ENCODE measurements at regions not wholly inside any gene's neighbourhood (a gene's known extent, or its start where the extent isn't known, plus 50 kb on each side); places are given as distances from the start of the nearest gene placed in this dataset.

DNA sequence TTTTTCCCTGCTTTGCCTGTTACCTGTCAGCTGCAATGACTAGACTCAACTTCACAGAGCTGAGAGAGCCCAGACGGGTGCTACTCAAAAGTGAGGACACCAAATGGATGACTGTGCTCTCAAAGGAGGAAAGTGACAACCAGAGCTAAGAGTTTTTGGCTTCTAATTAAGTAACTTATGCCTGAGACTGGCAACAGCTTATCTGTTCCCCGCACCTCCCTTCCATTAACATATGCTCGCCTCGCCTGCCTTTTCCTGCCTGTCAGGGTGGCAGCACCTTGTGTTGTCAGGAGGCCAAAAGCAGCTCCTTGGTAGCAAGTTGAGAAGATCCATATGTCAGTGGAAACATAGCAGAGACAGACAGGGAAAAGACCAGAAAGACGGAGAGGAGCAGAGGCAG, 573.9 kb upstream of the KIRREL3 start:
- H3K27me3 ChIP-seq (ENCODE audit: low read depth, low read length) = no peaks in the 10 kb centered on the region
- H3K27ac ChIP-seq (ENCODE audit: low read length) = no peak overlapping the region
- no peaks in the 10 kb centered on the region for H4K20me1 ChIP-seq (ENCODE audit: insufficient read depth, low read length)
- H3K9me3 ChIP-seq (ENCODE audit: insufficient read depth, low read length) = no peaks in the 10 kb centered on the region
- no peak overlapping the region for H3K4me2 ChIP-seq (ENCODE audit: low read length)
- no peak overlapping the region for H3K4me3 ChIP-seq (ENCODE audit: low read length)
- no peaks in the 10 kb centered on the region for H3K36me3 ChIP-seq (replicated peaks; ENCODE audit: low read depth, low read length)
- H3K9ac ChIP-seq (ENCODE audit: low read length) = no peak overlapping the region
- no peak overlapping the region for H2AFZ ChIP-seq (ENCODE audit: low read depth, low read length)
- TF ChIP-seq EZH2phosphoT487 (IDR thresholded peaks at IDR 0.05; ENCODE audit: low read depth) = no peak
- TF ChIP-seq, protein P1, sequence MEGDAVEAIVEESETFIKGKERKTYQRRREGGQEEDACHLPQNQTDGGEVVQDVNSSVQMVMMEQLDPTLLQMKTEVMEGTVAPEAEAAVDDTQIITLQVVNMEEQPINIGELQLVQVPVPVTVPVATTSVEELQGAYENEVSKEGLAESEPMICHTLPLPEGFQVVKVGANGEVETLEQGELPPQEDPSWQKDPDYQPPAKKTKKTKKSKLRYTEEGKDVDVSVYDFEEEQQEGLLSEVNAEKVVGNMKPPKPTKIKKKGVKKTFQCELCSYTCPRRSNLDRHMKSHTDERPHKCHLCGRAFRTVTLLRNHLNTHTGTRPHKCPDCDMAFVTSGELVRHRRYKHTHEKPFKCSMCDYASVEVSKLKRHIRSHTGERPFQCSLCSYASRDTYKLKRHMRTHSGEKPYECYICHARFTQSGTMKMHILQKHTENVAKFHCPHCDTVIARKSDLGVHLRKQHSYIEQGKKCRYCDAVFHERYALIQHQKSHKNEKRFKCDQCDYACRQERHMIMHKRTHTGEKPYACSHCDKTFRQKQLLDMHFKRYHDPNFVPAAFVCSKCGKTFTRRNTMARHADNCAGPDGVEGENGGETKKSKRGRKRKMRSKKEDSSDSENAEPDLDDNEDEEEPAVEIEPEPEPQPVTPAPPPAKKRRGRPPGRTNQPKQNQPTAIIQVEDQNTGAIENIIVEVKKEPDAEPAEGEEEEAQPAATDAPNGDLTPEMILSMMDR (IDR thresholded peaks at IDR 0.05; ENCODE audit: low read depth, low read length) = no peak
- H3K79me2 ChIP-seq (ENCODE audit: low read length) = no peaks in the 10 kb centered on the region
- no peaks in the 10 kb centered on the region for H3K4me1 ChIP-seq (ENCODE audit: low read length)

GRCh38 chr11:127568891-127569290, 568.3 kb upstream of the KIRREL3 start:
- Histone ChIP-seq H3K27me3 (ENCODE audit: low read depth, low read length) (no peaks in the 10 kb centered on the region), H3K9ac (ENCODE audit: low read length) (no peak overlapping the region), H2AFZ (ENCODE audit: low read depth, low read length) (no peak overlapping the region), H4K20me1 (ENCODE audit: insufficient read depth, low read length) (no peaks in the 10 kb centered on the region), H3K4me2 (ENCODE audit: low read length) (no peak overlapping the region), H3K27ac (ENCODE audit: low read length) (no peak overlapping the region), H3K36me3 (replicated peaks; ENCODE audit: low read depth, low read length) (no peaks in the 10 kb centered on the region), H3K9me3 (ENCODE audit: insufficient read depth, low read length) (no peaks in the 10 kb centered on the region), H3K4me1 (ENCODE audit: low read length) (no peaks in the 10 kb centered on the region), H3K79me2 (ENCODE audit: low read length) (no peaks in the 10 kb centered on the region), H3K4me3 (ENCODE audit: low read length) (no peak overlapping the region)
- no peak for TF ChIP-seq EZH2phosphoT487 (IDR thresholded peaks at IDR 0.05; ENCODE audit: low read depth)
- TF ChIP-seq, protein P1 (IDR thresholded peaks at IDR 0.05; ENCODE audit: low read depth, low read length) = no peak

DNA sequence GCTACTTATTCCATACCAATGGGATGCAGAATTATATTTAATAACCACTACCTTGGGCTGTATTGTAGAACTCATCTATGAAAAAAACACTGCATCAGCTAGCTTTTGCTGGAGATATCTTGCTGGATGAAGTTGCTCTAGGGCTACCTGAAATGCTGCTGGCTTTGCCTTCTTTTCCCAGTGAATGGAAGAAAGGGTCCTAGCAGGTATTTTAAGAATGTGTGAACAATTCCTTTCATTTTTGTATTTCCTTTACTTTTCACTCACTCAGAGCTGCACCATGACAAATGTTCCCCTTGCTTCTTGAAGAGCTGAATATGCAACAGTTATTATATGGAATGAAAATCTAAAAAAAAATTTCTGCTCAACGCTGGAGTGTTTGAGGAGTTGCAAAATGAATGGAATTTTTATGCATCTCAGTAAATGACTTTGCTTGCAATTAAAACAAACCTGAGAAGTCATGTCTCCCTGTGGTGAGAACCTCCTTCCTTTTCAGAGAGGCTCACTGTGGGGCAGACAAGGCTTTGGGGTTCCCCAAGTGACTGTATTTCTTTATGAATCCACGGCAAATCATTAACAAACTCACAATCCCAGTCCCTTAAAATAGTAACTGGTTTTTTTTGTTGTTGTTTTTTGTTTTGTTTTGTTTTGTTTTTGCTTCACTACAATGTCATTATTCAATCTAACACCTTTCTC, 566.8 kb upstream of the KIRREL3 start:
- Histone ChIP-seq H3K9ac (ENCODE audit: low read length) (no peak overlapping the region), H3K4me2 (ENCODE audit: low read length) (no peak overlapping the region), H3K79me2 (ENCODE audit: low read length) (no peaks in the 10 kb centered on the region), H3K27me3 (ENCODE audit: low read depth, low read length) (no peaks in the 10 kb centered on the region), H3K9me3 (ENCODE audit: insufficient read depth, low read length) (no peaks in the 10 kb centered on the region), H3K4me1 (ENCODE audit: low read length) (no peaks in the 10 kb centered on the region), H3K27ac (ENCODE audit: low read length) (no peak overlapping the region), H4K20me1 (ENCODE audit: insufficient read depth, low read length) (no peaks in the 10 kb centered on the region), H2AFZ (ENCODE audit: low read depth, low read length) (no peak overlapping the region), H3K4me3 (ENCODE audit: low read length) (no peak overlapping the region), H3K36me3 (replicated peaks; ENCODE audit: low read depth, low read length) (no peaks in the 10 kb centered on the region)
- no peak for TF ChIP-seq EZH2phosphoT487 (IDR thresholded peaks at IDR 0.05; ENCODE audit: low read depth)
- TF ChIP-seq, protein P1 (IDR thresholded peaks at IDR 0.05; ENCODE audit: low read depth, low read length) = no peak

- no peak overlapping the region for H3K4me3 ChIP-seq (ENCODE audit: low read length)
- no peak overlapping the region for H2AFZ ChIP-seq (ENCODE audit: low read depth, low read length)
- no peak for TF ChIP-seq EZH2phosphoT487 (IDR thresholded peaks at IDR 0.05; ENCODE audit: low read depth)
- TF ChIP-seq, protein P1 (IDR thresholded peaks at IDR 0.05; ENCODE audit: low read depth, low read length) = no peak
- no peaks in the 10 kb centered on the region for H4K20me1 ChIP-seq (ENCODE audit: insufficient read depth, low read length)
- H3K27ac ChIP-seq (ENCODE audit: low read length) = no peak overlapping the region
- H3K79me2 ChIP-seq (ENCODE audit: low read length) = no peaks in the 10 kb centered on the region
- no peaks in the 10 kb centered on the region for H3K4me1 ChIP-seq (ENCODE audit: low read length)
- no peaks in the 10 kb centered on the region for H3K36me3 ChIP-seq (replicated peaks; ENCODE audit: low read depth, low read length)
- no peak overlapping the region for H3K9ac ChIP-seq (ENCODE audit: low read length)
- H3K27me3 ChIP-seq (ENCODE audit: low read depth, low read length) = no peaks in the 10 kb centered on the region
- H3K9me3 ChIP-seq (ENCODE audit: insufficient read depth, low read length) = no peaks in the 10 kb centered on the region
- no peak overlapping the region for H3K4me2 ChIP-seq (ENCODE audit: low read length)
Observed at GRCh38 chr11:127564810-127565209, 564.2 kb upstream of the KIRREL3 start.

Data from OCI-LY3 (cell line).